Coronary artery (tissue), 2 donors: ENCODE measurements at regions not wholly inside any gene's neighbourhood (a gene's known extent, or its start where the extent isn't known, plus 50 kb on each side); places are given as distances from the start of the nearest gene placed in this dataset.

Source experiments
- DNase-seq: peaks from one replicate; pipeline ENCODE4 v3.0.0-alpha.2; 2017; ENCODE audit warnings: low spot score
- H3K27ac ChIP-seq, 2 donors: fragments of 200-600 bp; sonication (generic); one replicate each; pipeline ENCODE4 v1.5.1; 2016 to 2019
- H3K4me3 ChIP-seq: fragments of 200-600 bp; sonication (generic); 2 replicates; pipeline ENCODE4 v1.5.1; 2016; ENCODE audit warnings: mild to moderate bottlenecking, moderate library complexity
- CTCF ChIP-seq: fragments of 200-600 bp; sonication (generic); IDR thresholded peaks from one replicate; pipeline ENCODE4 v1.5.1; 2019; ENCODE audit warnings: antibody characterized with exemption

GRCh38 chr16:72291121-72291520 is 119.2 kb upstream of the PMFBP1 start:
- Histone ChIP-seq H3K27ac (peak overlapping the region; percentile 48 to 61), H3K4me3 (no peak overlapping the region)
- no peak for TF ChIP-seq CTCF
- DNase-seq = no peak

GRCh38 chr16:72287649-72288048 is 115.7 kb upstream of the PMFBP1 start:
- Histone ChIP-seq H3K4me3 (no peak overlapping the region), H3K27ac (no peak overlapping the region)
- no peak for TF ChIP-seq CTCF
- DNase-seq = no peak

GRCh38 chr16:72286936-72287620 is 115.1 kb upstream of the PMFBP1 start:
- no peak overlapping the region for H3K27ac ChIP-seq
- no peak for TF ChIP-seq CTCF
- H3K4me3 ChIP-seq = no peak overlapping the region
- DNase-seq = no peak

- Histone ChIP-seq H3K4me3 (no peak overlapping the region), H3K27ac (no peak overlapping the region)
- TF ChIP-seq CTCF = no peak
- DNase-seq = no peak
Measured at GRCh38 chr16:72285728-72286127, 113.8 kb upstream of the PMFBP1 start.

- no peak for TF ChIP-seq CTCF
- DNase-seq = no peak
Measured at GRCh38 chr16:72285324-72285723, 113.4 kb upstream of the PMFBP1 start.

GRCh38 chr16:72284042-72284789 is 112.3 kb upstream of the PMFBP1 start:
- no peak overlapping the region for H3K27ac ChIP-seq
- no peak for DNase-seq
- no peak overlapping the region for H3K4me3 ChIP-seq
- no peak for TF ChIP-seq CTCF

More at GRCh38 chr16:72285324-72285723, 113.4 kb upstream of the PMFBP1 start:
- Histone ChIP-seq H3K27ac (no peak overlapping the region), H3K4me3 (no peak overlapping the region)

GRCh38 chr16:72282362-72282761 is 110.4 kb upstream of the PMFBP1 start:
- Histone ChIP-seq H3K27ac (no peak overlapping the region), H3K4me3 (no peak overlapping the region)
- TF ChIP-seq CTCF = no peak
- DNase-seq = no peak
